SK-N-SH (cell line): ENCODE measurements at regions not wholly inside any gene's neighbourhood (a gene's known extent, or its start where the extent isn't known, plus 50 kb on each side); places are given as distances from the start of the nearest gene placed in this dataset.

Source experiments
- CTCF ChIA-PET: fragments of 300-600, 350-600 bp; formaldehyde crosslinking; extraction: SDS; loops from one replicate; lab custom pipeline; 2021; lab: Yijun Ruan, JAX
- POLR2A ChIA-PET: fragments of 350-600 bp; sonication (Branson Sonifier 250); formaldehyde crosslinking; extraction: SDS; loops from one replicate; lab custom pipeline; 2020; ENCODE audit warnings: antibody characterized with exemption, inconsistent platforms; lab: Yijun Ruan, JAX
- DNase-seq: peaks from one replicate; pipeline ENCODE4 v3.0.0; 2012
- H2AFZ ChIP-seq: fragments of 200-600 bp; sonication (generic); 2 replicates; pipeline ENCODE4 v1.8.1; 2016; ENCODE audit warnings: antibody characterized with exemption, mild to moderate bottlenecking, low read depth
- H3F3A ChIP-seq: fragments of 200-600 bp; sonication (generic); replicated peaks from 2 replicates; pipeline ENCODE3; 2016; ENCODE audit warnings: antibody characterized with exemption, mild to moderate bottlenecking; ENCODE audit not compliant: insufficient read depth
- H3K27ac ChIP-seq, 2 experiments: fragments of 200-500 bp in 1 of 2; fragments of 200-600 bp in 1 of 2; sonication (Bioruptor generic) in 1 of 2; sonication (generic), shearing (Covaris generic) in 1 of 2; 2 replicates each; pipeline versions ENCODE4 v1.5.1 to v1.6.1; 2014 to 2016; ENCODE audit warnings: low read depth in 2 of 2, inconsistent platforms in 1 of 2, low read length in 1 of 2, mild to moderate bottlenecking in 1 of 2, mixed read lengths in 1 of 2
- H3K27me3 ChIP-seq: fragments of 200-600 bp; sonication (generic), shearing (Covaris generic); 2 replicates; pipeline ENCODE4 v1.6.1; 2016; ENCODE audit warnings: mixed run types; ENCODE audit not compliant: insufficient read depth
- H3K36me3 ChIP-seq, 2 experiments: fragments of 200-500 bp in 1 of 2; fragments of 200-600 bp in 1 of 2; sonication (Bioruptor generic) in 1 of 2; sonication (generic) in 1 of 2; replicated peaks in 1 of 2; 2 replicates each; pipeline versions ENCODE3 to v1.5.1; 2014 to 2016; ENCODE audit warnings: low read length in 1 of 2, mild to moderate bottlenecking in 1 of 2; ENCODE audit not compliant: insufficient read depth in 2 of 2, control insufficient read depth in 1 of 2
- H3K4me1 ChIP-seq, 2 experiments: fragments of 200-500 bp in 1 of 2; fragments of 200-600 bp in 1 of 2; sonication (Bioruptor generic) in 1 of 2; sonication (generic), shearing (Covaris generic) in 1 of 2; 2 replicates each; pipeline versions ENCODE4 v1.5.1 to v1.6.1; 2014 to 2016; ENCODE audit warnings: low read depth in 1 of 2, low read length in 1 of 2, mixed run types in 1 of 2; ENCODE audit not compliant: insufficient read depth in 2 of 2, control insufficient read depth in 1 of 2
- H3K4me2 ChIP-seq: fragments of 200-600 bp; sonication (generic), shearing (Covaris generic); 2 replicates; pipeline ENCODE4 v1.6.1; 2017; ENCODE audit warnings: mixed run types
- H3K4me3 ChIP-seq, 2 experiments: fragments of 200-500 bp in 1 of 2; fragments of 200-600 bp in 1 of 2; sonication (Bioruptor generic) in 1 of 2; sonication (generic), shearing (Covaris generic) in 1 of 2; 2 replicates each; pipeline versions ENCODE4 v1.5.1 to v1.8.1; 2014 to 2016; ENCODE audit warnings: low read depth in 2 of 2, inconsistent platforms in 1 of 2, low read length in 1 of 2, mild to moderate bottlenecking in 1 of 2, mixed read lengths in 1 of 2, moderate library complexity in 1 of 2
- H3K79me2 ChIP-seq: fragments of 200-600 bp; sonication (generic); 2 replicates; pipeline ENCODE4 v1.8.1; 2017; ENCODE audit warnings: mild to moderate bottlenecking; ENCODE audit not compliant: insufficient read depth
- H3K9ac ChIP-seq: fragments of 200-600 bp; sonication (generic); 2 replicates; pipeline ENCODE4 v1.6.1; 2017; ENCODE audit warnings: mixed run types
- H3K9me2 ChIP-seq: fragments of 200-600 bp; sonication (generic); 2 replicates; pipeline ENCODE4 v1.6.1; 2017; ENCODE audit warnings: mixed run types
- H3K9me3 ChIP-seq: fragments of 200-600 bp; sonication (generic); 2 replicates; pipeline ENCODE4 v1.6.1; 2017; ENCODE audit warnings: mixed run types, mild to moderate bottlenecking, moderate library complexity
- H4K20me1 ChIP-seq: fragments of 200-600 bp; sonication (generic); 2 replicates; pipeline ENCODE4 v1.6.1; 2017; ENCODE audit warnings: mild to moderate bottlenecking, mixed run types; ENCODE audit not compliant: insufficient read depth
- JUND ChIP-seq: IDR thresholded peaks from 2 replicates; pipeline ENCODE4 v1.4.0; 2012
- NRF1 ChIP-seq: IDR thresholded peaks from 2 replicates; pipeline ENCODE4 v1.6.1; 2012; ENCODE audit warnings: low read depth, mild to moderate bottlenecking, low read length
- RAD21 ChIP-seq: IDR thresholded peaks from 2 replicates; pipeline ENCODE4 v1.6.1; 2012; ENCODE audit warnings: mild to moderate bottlenecking, low read length
- WGBS: methylation state at CpG from one replicate; pipeline ENCODE4 v1.1.6; 2017; ENCODE audit warnings: low lambda C conversion rate; 5-methylcytosine and 5-hydroxymethylcytosine counted together
- TF ChIP-seq, protein P1 (sequence below): IDR thresholded peaks from 2 replicates; pipeline ENCODE4 v1.4.0; 2012; ENCODE audit warnings: low read depth, borderline replicate concordance
- TF ChIP-seq, protein P2 (sequence below): IDR thresholded peaks from 2 replicates; pipeline ENCODE4 v1.6.1; 2012; ENCODE audit warnings: mild to moderate bottlenecking, low read depth, low read length, moderate library complexity
- TF ChIP-seq, protein P3 (sequence below): IDR thresholded peaks from 2 replicates; pipeline ENCODE4 v1.4.0; 2012; ENCODE audit warnings: low read depth
- TF ChIP-seq, protein P4 (sequence below): fragments of 150-350 bp; IDR thresholded peaks from 2 replicates; pipeline ENCODE4 v1.6.1; 2016; ENCODE audit warnings: mild to moderate bottlenecking, low read depth, low read length

DNA sequence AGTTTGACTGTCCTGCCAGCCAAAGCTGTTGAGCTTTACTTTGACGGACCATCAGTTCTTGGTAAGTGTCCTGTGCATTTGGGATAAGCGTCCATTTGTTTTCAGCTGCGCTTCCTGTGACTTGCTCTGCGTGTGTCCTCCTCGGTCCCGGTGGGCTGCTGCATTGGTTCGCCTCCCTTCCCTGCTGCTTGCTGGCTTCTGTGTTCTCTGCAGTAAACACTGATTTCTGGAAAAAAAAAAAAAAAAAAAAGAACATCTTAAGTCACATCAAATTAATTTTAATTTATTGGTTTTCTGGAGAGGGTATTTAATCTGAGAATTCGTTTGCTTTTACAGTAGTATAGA, 264.1 kb downstream of the SEC23A start:
- no peaks in the 10 kb centered on the region; a peak in 1 of 4 replicates for H3K4me1 ChIP-seq
- no peaks in the 10 kb centered on the region for H3K9me3 ChIP-seq
- H3K4me2 ChIP-seq, result no peak overlapping the region
- H3K9me2 ChIP-seq, result no peaks in the 10 kb centered on the region
- no peak overlapping the region for H3K4me3 ChIP-seq
- TF ChIP-seq JUND, result no peak
- TF ChIP-seq, protein P1, sequence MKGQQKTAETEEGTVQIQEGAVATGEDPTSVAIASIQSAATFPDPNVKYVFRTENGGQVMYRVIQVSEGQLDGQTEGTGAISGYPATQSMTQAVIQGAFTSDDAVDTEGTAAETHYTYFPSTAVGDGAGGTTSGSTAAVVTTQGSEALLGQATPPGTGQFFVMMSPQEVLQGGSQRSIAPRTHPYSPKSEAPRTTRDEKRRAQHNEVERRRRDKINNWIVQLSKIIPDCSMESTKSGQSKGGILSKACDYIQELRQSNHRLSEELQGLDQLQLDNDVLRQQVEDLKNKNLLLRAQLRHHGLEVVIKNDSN, result no peak
- TF ChIP-seq, all 33 proteins: peak for 0
- Histone ChIP-seq H3F3A (no peaks in the 10 kb centered on the region), H3K79me2 (no peaks in the 10 kb centered on the region), H3K36me3 (no peaks in the 10 kb centered on the region), H3K9ac (no peak overlapping the region), H2AFZ (no peak overlapping the region), H3K27me3 (no peaks in the 10 kb centered on the region; the same call in 1 of the 2 replicates), H4K20me1 (no peaks in the 10 kb centered on the region), H3K27ac (no peak overlapping the region)
- POLR2A ChIA-PET, result no interaction called here
- WGBS, result 16% methylated on average over 8 of the region's 8 CpGs
- CTCF ChIA-PET, result no interaction called here
- DNase-seq, result no peak

DNA sequence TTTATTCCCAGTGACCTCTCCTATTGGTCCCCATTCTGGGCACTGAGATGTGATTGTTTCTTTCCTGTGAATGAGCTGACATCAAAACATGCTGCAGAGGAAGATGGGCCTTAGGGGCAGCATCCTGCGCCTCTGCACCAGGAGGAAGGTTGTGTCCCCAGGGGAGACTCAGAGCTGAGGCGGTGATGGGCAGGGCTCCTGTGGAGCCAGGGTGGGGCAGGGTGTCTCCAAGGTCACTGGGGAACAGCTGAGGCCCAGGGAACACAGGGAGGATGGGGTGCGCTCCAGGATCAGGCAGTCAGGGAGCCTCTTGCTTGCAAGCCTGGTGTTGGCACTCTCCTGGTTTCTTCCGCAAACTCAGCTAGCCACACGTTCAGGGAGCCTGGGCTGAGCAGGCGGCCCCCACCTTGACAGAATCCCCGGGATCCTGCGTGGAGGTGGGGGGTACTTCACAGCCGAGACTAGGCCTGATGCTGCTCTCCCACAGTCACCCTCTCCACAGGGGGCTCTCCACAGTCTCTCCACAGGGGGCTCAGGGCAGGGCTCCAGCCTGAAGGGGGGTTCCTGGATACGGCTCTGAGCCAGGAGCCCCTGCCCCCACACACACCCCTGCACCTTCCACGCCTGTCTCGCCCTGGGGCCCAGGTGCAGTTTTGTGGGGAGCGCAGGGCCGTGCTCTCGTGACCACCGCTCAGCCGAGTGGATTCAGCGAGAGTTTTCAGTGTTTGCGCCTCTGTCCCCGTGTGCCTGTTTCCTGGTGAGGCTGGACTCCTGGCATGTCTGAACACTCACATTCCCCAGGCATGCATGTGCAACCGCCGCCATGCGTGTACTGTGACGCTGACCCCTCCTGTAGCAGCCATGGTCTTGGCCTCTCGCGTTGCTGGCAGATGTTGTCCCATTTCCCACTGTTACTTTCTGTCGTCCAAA, 264.7 kb downstream of the SEC23A start:
- no peaks in the 10 kb centered on the region for H3K36me3 ChIP-seq
- CTCF ChIA-PET, result no interaction called here
- H3K4me3 ChIP-seq, result no peak overlapping the region
- TF ChIP-seq NRF1 (no peak), RAD21 (no peak)
- TF ChIP-seq, protein P2, sequence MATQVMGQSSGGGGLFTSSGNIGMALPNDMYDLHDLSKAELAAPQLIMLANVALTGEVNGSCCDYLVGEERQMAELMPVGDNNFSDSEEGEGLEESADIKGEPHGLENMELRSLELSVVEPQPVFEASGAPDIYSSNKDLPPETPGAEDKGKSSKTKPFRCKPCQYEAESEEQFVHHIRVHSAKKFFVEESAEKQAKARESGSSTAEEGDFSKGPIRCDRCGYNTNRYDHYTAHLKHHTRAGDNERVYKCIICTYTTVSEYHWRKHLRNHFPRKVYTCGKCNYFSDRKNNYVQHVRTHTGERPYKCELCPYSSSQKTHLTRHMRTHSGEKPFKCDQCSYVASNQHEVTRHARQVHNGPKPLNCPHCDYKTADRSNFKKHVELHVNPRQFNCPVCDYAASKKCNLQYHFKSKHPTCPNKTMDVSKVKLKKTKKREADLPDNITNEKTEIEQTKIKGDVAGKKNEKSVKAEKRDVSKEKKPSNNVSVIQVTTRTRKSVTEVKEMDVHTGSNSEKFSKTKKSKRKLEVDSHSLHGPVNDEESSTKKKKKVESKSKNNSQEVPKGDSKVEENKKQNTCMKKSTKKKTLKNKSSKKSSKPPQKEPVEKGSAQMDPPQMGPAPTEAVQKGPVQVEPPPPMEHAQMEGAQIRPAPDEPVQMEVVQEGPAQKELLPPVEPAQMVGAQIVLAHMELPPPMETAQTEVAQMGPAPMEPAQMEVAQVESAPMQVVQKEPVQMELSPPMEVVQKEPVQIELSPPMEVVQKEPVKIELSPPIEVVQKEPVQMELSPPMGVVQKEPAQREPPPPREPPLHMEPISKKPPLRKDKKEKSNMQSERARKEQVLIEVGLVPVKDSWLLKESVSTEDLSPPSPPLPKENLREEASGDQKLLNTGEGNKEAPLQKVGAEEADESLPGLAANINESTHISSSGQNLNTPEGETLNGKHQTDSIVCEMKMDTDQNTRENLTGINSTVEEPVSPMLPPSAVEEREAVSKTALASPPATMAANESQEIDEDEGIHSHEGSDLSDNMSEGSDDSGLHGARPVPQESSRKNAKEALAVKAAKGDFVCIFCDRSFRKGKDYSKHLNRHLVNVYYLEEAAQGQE, result no peak
- TF ChIP-seq, protein P3, sequence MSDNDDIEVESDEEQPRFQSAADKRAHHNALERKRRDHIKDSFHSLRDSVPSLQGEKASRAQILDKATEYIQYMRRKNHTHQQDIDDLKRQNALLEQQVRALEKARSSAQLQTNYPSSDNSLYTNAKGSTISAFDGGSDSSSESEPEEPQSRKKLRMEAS, result no peak
- TF ChIP-seq, protein P4, sequence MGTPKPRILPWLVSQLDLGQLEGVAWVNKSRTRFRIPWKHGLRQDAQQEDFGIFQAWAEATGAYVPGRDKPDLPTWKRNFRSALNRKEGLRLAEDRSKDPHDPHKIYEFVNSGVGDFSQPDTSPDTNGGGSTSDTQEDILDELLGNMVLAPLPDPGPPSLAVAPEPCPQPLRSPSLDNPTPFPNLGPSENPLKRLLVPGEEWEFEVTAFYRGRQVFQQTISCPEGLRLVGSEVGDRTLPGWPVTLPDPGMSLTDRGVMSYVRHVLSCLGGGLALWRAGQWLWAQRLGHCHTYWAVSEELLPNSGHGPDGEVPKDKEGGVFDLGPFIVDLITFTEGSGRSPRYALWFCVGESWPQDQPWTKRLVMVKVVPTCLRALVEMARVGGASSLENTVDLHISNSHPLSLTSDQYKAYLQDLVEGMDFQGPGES, result no peak
- TF ChIP-seq, all 33 proteins: peak for 0
- no peaks in the 10 kb centered on the region for H3K9me3 ChIP-seq
- H3K4me1 ChIP-seq, result no peaks in the 10 kb centered on the region; a peak in 1 of 4 replicates
- H3K79me2 ChIP-seq, result no peaks in the 10 kb centered on the region
- no peaks in the 10 kb centered on the region; the same call in 1 of the 2 replicates for H3K27me3 ChIP-seq
- H4K20me1 ChIP-seq, result no peaks in the 10 kb centered on the region
- no peak overlapping the region for H2AFZ ChIP-seq
- WGBS, result 25% methylated on average over 16 of the region's 27 CpGs
- no peaks in the 10 kb centered on the region for H3K9me2 ChIP-seq
- no peak overlapping the region for H3K27ac ChIP-seq
- POLR2A ChIA-PET, result no interaction called here
- H3K9ac ChIP-seq, result no peak overlapping the region
- H3F3A ChIP-seq, result no peaks in the 10 kb centered on the region
- no peak for DNase-seq
- H3K4me2 ChIP-seq, result no peak overlapping the region
